Cardiac muscle cell (in vitro differentiated cells and primary cell): ENCODE measurements at regions not wholly inside any gene's neighbourhood (a gene's known extent, or its start where the extent isn't known, plus 50 kb on each side); places are given as distances from the start of the nearest gene placed in this dataset.
"Not testable (repeated sequence)": the region's sequence is repeated elsewhere in the genome, so short reads cannot be mapped to it uniquely, and the experiment has no call there.

ENCODE experiments used
- DNase-seq, 2 donors: peaks; one replicate each; pipeline versions ENCODE4 v3.0.0 to v3.0.0-alpha.2; 2010 to 2017; ENCODE audit warnings: low read depth in 1 of 2, low spot score in 1 of 2
- H3K27ac ChIP-seq: fragments of 200-600 bp; sonication (generic); 2 replicates; pipeline ENCODE4 v1.5.1; 2016
- H3K27me3 ChIP-seq: fragments of 200-600 bp; sonication (generic); 2 replicates; pipeline ENCODE4 v1.6.0; 2016; ENCODE audit warnings: control low read depth
- H3K36me3 ChIP-seq: fragments of 200-600 bp; sonication (generic); 2 replicates; pipeline ENCODE4 v1.5.1; 2016; ENCODE audit warnings: control low read depth
- H3K4me1 ChIP-seq: fragments of 200-600 bp; sonication (generic); 2 replicates; pipeline ENCODE4 v1.8.1; 2017; ENCODE audit warnings: low read depth, mild to moderate bottlenecking, mixed run types
- H3K4me3 ChIP-seq: fragments of 200-600 bp; sonication (generic); 2 replicates; pipeline ENCODE4 v1.5.1; 2016; ENCODE audit warnings: mild to moderate bottlenecking
- H3K9me3 ChIP-seq: fragments of 200-600 bp; sonication (generic); 2 replicates; pipeline ENCODE4 v1.5.1; 2017; ENCODE audit warnings: low read depth, mild to moderate bottlenecking, control low read depth
- CTCF ChIP-seq: IDR thresholded peaks from 2 replicates; pipeline ENCODE4 v1.5.1; 2012; ENCODE audit warnings: low read depth, mild to moderate bottlenecking, low read length

GRCh38 chr6:66096679-66097078, 389.7 kb upstream of the EYS start:
- no peaks in the 10 kb centered on the region for H3K9me3 ChIP-seq
- DNase-seq: no peak
- no peak overlapping the region for H3K27ac ChIP-seq
- TF ChIP-seq CTCF: no peak
- no peaks in the 10 kb centered on the region for H3K27me3 ChIP-seq
- no peaks in the 10 kb centered on the region for H3K36me3 ChIP-seq
- H3K4me1 ChIP-seq: no peaks in the 10 kb centered on the region
- no peak overlapping the region for H3K4me3 ChIP-seq

- Histone ChIP-seq H3K27ac (no peak overlapping the region), H3K4me1 (no peaks in the 10 kb centered on the region), H3K36me3 (no peaks in the 10 kb centered on the region), H3K4me3 (no peak overlapping the region), H3K9me3 (no peaks in the 10 kb centered on the region), H3K27me3 (no peaks in the 10 kb centered on the region)
- no peak for DNase-seq
- TF ChIP-seq CTCF: no peak
Observed at GRCh38 chr6:66094615-66095014, 387.6 kb upstream of the EYS start.

GRCh38 chr6:66092306-66092705, 385.3 kb upstream of the EYS start:
- H3K9me3 ChIP-seq, H3K36me3 ChIP-seq, H3K4me1 ChIP-seq, H3K4me3 ChIP-seq, H3K27ac ChIP-seq, H3K27me3 ChIP-seq, DNase-seq: not testable (repeated sequence)

DNA sequence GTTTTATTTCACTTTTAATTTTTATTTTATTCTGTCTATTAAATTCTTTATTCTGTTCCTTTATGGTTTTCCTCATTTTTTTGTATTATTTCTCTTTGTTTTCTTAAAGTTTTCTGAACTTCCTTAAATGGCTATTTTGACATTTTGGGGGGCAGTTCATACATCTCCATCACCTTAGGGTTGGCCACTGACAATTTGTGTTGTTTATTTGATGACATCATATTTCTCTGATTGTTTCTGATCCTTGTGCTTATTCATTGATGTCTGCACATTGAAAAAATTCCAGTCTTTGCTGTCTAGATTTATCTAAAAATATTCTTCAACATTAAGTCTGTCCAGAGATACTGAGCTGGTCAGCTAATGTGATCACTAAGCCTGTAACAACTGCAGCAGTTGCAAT, 379.5 kb upstream of the EYS start:
- no peaks in the 10 kb centered on the region for H3K4me1 ChIP-seq
- no peak for DNase-seq
- H3K27ac ChIP-seq: no peak overlapping the region
- TF ChIP-seq CTCF: no peak
- no peaks in the 10 kb centered on the region for H3K27me3 ChIP-seq
- H3K9me3 ChIP-seq: no peaks in the 10 kb centered on the region
- no peak overlapping the region for H3K4me3 ChIP-seq
- H3K36me3 ChIP-seq: no peaks in the 10 kb centered on the region

DNA sequence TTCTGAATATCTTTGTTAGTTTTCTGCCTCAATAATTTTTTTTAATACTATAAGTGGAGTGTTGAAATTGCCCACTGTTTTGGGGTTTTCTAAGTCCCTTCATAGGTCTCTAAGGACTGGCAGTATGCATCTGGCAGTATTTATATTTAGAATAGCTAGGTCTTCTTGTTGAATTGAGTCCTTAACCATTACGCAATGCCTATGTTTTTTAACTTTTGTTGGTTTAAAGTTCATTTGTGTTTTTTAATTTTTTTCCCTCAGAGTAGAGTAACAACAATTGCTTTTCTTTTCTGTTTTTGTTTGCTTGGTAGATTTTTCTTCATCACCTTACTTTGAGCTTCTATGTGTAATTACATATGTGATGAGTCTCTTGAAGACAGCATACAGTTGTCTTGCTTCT, 375.9 kb upstream of the EYS start:
- H3K4me3 ChIP-seq: no peak overlapping the region
- H3K36me3 ChIP-seq: no peaks in the 10 kb centered on the region
- no peak overlapping the region for H3K27ac ChIP-seq
- H3K9me3 ChIP-seq: no peaks in the 10 kb centered on the region
- H3K27me3 ChIP-seq: no peaks in the 10 kb centered on the region
- no peak for DNase-seq
- no peak for TF ChIP-seq CTCF
- H3K4me1 ChIP-seq: no peaks in the 10 kb centered on the region

DNA sequence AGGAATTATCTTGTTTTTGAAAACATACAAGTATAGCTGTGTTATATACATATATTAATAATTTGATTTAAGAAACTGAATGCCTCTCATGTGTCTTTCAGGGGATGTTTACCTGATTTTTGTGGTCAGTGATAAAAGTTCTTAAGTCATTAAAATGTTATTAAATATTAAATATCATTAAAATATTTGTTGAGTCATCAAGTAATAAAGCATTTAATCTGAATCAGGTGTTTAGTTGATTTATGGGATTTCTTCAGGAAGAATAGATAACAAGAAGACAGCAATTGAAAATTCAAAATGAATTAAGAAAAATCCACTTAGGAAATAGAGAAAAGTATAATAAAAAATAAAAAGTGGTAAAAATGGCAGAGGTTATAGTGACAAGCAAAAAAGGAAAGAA, 361.9 kb upstream of the EYS start:
- TF ChIP-seq CTCF: no peak
- Histone ChIP-seq H3K27me3 (no peaks in the 10 kb centered on the region), H3K4me3 (no peak overlapping the region), H3K27ac (no peak overlapping the region), H3K9me3 (no peaks in the 10 kb centered on the region), H3K4me1 (no peaks in the 10 kb centered on the region), H3K36me3 (no peaks in the 10 kb centered on the region)
- DNase-seq: no peak
